ENCODE measurements at regions not wholly inside any gene's neighbourhood (a gene's known extent, or its start where the extent isn't known, plus 50 kb on each side); places are given as distances from the start of the nearest gene placed in this dataset.
"Not testable (repeated sequence)": the region's sequence is repeated elsewhere in the genome, so short reads cannot be mapped to it uniquely, and the experiment has no call there.

GRCh38 chrX:23458957-23459356 is 124.3 kb downstream of the PTCHD1 start:
- TF ChIP-seq EZH2 (IDR thresholded peaks at IDR 0.05; ENCODE audit: insufficient read depth, low read length); CTCF (IDR thresholded peaks at IDR 0.05; ENCODE audit: insufficient read depth, low read depth, low read length): not testable (repeated sequence)

Data from astrocyte (in vitro differentiated cells and primary cell).